GM18505 (cell line): ENCODE measurements at regions not wholly inside any gene's neighbourhood (a gene's known extent, or its start where the extent isn't known, plus 50 kb on each side); places are given as distances from the start of the nearest gene placed in this dataset.

Experiments
- ATAC-seq: cut with Tn5 transposase; IDR thresholded peaks from one replicate; pipeline ENCODE4 v1.9.1; 2021; ENCODE audit not compliant: unreplicated experiment
- POLR2A ChIP-seq: IDR thresholded peaks from 4 replicates; pipeline ENCODE4 v1.6.1; 2011; ENCODE audit warnings: borderline replicate concordance; ENCODE audit not compliant: insufficient read depth, insufficient read length; ENCODE audit errors: extremely low read depth

DNA sequence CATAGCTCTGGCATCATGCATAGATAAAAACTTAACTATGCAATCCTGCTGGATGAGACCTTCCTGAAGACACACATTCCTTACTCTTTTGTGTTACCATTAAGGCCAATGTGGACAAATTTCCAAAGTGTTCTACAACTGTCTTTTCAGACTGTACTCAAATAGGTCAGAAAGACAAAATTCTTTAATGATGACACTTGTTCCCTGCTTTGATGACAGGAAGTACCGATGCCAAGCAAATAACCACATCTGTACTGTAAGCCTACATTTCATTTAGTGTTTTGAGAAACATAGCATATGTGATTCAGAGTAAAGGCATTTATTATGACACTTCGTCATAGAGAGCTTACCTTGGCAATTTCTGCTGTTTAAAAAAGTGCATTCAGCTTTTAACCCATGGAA is 55.0 kb downstream of the PMAIP1 start:
- TF ChIP-seq POLR2A = no peak
- ATAC-seq = no peak

DNA sequence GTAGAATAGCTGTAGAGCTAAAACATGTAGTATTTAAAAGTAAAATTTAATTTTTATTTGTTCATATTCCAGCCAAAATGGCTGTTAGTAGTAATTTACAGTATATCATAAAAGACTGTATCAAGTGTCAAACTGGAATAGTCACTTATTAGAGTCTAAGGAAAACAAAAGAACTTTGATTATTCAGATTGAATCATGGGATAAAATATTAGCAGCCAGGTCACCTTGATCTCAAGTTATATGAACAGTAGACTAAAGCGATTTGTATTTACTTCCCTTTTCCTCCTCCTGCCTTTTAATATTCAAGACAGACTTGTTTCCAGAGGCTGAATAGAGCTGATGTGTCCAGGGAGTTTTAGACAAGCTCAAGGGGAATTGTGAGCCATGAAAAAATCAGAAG is 54.4 kb downstream of the PMAIP1 start:
- TF ChIP-seq POLR2A = no peak

More for the DNA sequence above, 54.4 kb downstream of the PMAIP1 start:
- ATAC-seq = no peak
